GM19035 (cell line): ENCODE measurements at regions not wholly inside any gene's neighbourhood (a gene's known extent, or its start where the extent isn't known, plus 50 kb on each side); places are given as distances from the start of the nearest gene placed in this dataset.
"Not testable (repeated sequence)": the region's sequence is repeated elsewhere in the genome, so short reads cannot be mapped to it uniquely, and the experiment has no call there.

Experiments used
- ATAC-seq: cut with Tn5 transposase; IDR thresholded peaks from one replicate; pipeline ENCODE4 v1.9.1; 2021; ENCODE audit not compliant: unreplicated experiment

DNA sequence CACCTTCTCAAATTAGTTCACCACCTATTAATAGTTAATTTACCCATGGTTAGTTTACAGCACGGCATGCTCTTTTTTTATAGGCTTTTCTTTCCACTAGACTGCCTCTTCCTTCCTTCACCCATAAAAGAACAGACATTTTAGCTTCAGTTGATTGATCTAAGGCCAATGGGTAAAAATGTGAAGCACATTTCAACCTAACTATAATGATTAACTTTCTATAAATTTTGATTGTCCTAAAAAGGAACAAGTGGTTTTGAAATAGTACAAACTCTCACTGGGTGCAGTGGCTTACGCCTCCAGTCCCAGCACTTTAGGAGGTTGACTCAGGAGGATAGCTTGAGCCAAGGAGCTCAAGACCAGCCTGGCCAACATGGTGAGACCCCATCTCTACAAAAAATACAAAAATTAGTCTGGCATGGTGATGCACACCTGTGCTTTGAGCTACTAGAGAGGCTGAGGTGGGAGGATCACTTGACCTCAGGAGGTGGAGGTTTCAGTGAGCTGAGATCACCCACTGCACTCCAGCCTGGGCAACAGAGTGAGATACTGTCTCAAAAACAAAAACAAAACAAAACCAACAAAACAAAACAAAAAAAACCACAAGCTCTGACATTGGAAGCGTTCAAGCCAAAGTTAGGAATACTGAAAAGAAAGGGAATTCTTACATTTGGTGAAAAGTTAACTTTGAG is 89.9 kb upstream of the FAT1 start:
- no peak for ATAC-seq

DNA sequence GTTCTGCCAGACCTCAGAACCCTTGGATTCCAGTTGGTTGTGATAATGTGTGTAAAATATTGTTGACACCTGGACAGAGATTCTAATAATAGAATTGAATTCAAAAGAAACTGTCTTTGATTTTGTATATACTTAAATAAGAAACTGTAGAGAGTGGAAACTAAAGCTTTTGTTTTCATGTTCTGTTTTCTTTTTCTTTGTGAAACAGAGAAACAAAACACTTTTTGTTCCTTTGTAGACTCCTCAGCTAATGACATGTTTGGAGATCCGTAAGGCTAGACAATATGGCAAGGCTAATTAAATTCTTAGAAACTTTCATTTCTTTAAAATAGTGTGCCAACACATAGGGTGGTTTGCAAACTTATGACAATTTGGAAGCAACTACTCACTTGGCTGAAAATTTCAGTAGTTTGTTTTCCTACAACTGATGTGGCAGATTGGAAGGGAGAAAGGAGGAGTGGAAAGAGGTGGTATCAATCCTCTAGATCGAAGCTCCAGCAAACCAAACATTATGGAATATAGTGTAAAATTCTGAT is 90.9 kb upstream of the FAT1 start:
- no peak for ATAC-seq

DNA sequence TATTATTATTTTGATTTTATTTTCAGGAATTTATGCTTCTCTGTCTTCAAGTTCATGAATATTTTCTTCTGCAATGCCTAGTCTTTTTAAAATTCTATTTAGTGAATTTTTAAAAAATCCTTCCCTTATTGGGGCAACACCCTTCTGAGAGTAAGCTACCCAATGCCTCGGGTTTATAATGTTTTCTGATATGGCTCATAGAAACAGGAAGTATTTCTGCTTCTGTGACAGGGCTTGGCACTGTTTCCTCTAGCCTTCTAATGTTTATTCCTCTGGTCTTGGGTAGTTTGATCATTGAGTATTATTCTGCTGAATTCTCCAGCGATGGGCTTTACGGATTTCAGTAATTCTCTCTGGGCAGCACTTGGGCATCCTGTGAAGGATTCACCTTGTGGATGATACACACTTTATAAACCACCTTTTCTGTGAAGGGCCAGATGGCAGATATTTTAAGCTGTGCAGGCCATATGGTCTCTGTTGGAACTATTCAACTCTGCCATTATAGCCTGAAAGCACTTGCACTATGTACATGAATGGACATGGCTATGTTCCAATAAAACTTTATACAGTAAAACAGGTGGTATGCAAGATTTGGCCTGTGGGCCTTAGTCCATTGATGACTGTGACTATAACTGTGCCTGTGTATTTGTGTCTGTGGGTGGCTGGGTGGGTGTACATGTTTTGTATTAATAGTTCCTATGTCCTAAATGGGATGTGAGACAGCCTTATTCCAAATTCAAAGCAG is 95.9 kb upstream of the FAT1 start:
- ATAC-seq, result no peak

DNA sequence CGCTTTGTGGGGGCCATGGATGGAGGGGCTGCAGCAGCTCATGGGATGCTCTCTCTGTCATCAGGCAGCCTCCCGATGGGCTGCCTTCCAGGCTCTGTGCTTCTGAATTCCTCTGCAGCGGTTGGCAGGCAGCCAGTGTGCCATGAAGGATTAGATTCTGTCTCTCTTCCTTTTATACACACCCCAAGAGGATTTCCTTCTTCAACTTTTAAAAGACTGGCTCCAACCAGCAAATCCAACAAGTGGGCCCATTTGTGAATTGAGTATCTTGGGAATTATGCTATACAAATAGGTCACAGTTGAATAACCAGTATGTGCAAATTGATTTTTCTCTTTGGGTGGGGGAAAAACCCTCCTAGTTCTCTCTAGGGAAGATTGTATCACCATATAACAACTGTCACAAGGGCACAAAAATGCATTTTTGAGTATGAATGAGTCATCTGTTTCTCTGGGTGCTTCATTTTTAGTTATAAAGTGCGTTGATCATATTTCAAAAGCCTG is 96.8 kb upstream of the FAT1 start:
- ATAC-seq, result no peak

DNA sequence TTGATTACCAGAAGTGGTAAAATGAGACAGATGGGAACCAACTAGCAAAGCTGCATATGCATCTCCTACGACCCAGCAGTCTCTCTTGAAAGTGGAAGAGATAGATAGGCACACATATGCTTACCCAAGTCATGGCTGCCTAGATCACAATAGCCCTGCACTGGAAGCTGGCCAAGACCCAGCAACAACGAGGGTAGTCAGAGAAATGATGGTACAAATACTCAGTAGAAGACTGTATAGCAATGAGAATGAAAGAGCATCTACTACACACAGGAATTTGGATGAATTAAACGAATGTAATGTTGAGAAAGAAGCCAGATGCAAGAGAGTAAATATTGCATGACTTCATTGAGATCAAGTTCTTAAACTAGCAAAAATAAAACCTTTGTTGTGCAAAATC is 100.3 kb upstream of the FAT1 start:
- ATAC-seq, result no peak

DNA sequence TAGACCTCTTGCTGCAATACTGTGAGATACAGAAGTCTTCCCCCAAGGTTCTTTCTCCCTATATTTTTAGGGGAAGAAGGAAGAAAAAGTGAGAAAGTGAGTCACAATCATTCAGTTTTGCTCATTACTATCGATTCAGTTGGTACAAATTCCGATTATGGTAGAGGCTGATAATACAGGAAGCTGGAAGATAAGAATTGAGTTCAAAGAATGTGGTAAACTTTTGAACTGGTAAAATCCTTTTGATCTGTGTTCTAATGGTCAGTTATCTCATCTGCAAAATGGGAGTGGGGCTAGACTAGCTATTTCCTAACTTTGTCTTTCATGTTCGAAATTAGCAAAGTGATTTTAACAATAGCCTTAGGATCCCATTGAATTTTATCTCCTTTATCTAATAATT is 101.4 kb upstream of the FAT1 start:
- ATAC-seq, result no peak

DNA sequence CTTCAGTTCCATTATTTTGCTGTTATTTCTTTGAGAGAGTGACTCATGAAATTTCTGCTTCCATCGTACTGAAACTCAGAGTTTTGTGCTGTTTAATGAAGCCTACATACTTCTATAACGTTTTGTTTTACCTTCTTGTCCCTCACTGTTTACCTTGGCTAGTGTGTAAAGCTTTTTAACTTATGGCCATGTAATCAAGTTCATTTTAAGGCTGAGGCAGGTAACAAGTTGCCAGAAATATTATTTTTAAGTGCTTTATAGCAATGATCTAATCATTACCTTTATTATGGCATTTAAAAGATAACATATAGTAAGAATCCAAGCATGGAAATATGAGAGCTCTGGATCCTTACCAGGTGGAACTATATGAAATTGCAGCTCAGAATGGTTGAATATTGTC is 102.3 kb upstream of the FAT1 start:
- ATAC-seq, result no peak

DNA sequence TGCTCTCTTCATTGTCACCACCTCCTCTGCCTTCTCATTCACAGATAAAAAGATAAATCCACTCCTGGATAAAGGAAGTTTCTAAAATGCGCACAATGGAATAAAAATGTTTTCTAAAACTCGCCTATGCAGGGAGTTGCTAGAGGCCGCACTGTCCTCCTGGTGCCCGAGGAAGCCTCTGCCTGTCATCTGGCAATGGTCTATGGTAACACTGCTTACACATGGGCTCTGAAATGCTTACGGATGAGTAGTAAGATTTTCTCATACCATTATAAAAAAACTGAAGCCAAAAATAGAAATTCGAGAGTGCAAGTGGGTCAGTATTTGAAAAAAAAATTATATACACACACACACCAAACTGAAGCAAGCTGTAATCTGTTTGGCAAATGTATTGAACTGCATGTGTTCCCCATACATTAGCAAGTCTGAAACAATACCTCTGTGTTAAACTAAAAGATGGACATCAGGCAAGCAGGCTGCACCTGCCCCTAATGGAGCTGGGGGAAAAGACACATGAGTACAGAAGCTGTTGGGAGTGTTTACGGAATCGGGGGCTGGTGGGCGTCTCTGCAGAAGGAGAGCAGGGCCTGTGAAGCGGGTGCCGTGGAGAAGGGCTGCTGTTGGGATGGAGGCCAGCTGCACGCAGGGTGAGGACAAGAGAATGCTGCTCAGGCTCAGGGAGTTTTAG is 103.3 kb upstream of the FAT1 start:
- no peak for ATAC-seq

DNA sequence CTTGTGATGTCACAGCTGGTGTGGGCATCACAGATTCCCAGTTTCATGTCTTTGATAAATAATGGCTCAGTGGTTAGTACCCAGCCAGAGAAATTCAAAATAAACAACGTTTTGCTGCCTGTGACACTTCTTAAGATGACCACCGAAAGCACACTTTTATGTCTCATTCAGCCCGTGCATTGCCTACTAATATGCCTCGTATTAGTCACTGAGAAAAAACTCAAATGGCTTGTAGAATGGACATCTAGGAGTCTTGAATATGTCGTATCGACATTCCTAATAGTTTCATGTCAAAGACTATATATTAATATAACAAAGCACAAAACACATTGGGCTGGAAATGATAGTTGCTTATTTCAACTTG is 103.9 kb upstream of the FAT1 start:
- ATAC-seq, result no peak

DNA sequence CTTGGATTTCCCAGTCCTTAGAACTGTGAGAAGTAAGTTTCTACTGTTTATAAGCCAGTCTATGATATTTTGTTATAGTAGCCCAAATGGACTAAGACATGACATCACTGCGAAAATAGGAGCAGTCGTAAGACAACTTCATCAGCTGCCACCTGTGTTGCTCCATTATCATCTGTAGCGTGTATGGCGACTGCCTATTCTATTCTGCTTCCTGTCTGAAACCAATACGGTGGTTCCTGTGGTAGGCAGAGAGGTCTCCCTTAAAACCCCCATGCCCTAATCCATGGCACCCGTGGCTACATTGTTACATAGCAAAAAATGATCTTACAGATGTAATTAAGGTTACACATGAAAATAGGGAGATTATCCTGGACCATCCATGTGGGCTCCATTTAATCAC is 105.4 kb upstream of the FAT1 start:
- ATAC-seq, result no peak

DNA sequence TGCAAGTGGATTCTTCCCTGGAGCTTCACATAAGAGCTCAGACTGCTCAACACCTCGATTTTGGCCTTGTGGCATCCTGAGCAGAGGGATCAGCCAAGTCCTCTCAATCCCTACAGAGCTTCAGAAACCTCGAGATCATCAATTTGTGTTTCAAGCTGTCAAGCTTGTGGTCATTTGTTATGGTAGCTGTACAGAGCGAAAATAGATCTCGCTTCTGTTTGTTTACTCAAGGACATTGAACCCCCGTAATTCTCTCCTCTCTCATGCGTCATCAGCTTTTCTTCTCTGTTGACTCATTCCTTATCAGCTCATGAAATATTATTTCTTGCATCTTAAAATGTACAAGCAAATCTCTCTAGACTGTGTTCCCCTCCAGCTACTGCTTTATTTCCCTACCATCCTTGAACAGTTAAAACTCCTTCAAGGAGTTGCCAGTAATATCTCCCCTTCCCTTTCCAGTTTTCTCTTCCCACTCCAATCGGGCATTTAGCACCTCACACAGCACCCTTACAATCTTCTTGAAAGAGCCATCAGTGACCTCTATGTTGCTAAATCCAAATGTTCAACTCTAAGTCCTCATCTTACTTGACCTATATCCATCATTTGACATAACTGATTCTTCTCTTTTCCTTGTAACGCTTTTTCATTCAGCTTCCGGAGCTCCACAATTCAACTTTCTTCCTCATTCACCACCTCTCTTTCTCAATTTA is 106.2 kb upstream of the FAT1 start:
- ATAC-seq, result no peak

DNA sequence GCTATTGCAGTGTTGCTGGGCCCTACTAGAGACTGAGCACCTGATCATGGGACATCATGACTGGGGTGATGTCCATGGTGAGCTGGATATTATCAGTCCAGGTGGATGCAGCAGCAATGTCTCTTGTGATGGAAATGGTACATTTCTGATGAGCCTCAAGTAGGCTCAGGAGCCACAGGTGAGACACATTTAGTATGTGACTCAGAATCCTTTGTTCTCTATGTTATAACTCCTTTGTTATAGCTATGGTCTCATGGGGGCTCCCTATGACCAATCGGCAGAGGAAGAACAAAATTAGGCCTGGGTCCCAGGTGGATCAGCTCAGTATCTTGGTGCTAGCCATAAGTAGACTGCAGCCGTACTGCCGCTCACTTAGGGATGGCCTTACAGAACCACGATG is 107.9 kb upstream of the FAT1 start:
- no peak for ATAC-seq

DNA sequence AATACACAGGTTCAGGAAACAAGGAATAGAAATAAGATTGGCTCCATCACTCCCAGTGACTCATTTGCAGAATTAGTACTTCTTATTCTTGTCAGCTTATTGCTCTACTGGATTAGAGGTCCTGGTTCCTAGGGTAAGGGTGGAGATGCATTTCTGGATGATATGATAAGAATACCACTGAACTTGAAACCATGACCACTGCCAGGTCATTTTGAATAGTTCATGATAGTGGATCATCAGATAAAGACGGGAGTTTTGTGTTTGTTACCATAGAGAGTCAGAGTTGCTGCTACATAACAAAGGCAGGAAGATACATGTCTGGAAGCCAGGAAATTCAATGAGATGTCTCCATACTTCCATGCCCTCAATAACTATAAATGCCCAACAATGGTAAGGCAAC is 109.2 kb upstream of the FAT1 start:
- ATAC-seq, result no peak

DNA sequence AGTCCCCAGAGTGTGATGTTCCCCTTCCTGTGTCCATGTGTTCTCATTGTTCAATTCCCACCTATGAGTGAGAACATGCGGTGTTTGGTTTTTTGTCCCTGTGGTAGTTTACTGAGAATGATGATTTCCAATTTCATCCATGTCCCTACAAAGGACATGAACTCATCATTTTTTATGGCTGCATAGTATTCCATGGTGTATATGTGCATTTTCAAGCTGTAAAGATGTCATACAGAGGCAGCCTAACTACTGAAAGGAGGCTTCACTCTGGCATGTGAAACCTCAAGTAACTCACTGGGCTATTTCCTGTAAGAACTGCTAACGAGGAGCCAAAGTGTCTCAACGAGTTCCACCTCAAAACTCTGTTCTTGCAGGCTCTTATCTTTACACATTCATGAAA is 113.8 kb upstream of the FAT1 start:
- not testable (repeated sequence) for ATAC-seq

DNA sequence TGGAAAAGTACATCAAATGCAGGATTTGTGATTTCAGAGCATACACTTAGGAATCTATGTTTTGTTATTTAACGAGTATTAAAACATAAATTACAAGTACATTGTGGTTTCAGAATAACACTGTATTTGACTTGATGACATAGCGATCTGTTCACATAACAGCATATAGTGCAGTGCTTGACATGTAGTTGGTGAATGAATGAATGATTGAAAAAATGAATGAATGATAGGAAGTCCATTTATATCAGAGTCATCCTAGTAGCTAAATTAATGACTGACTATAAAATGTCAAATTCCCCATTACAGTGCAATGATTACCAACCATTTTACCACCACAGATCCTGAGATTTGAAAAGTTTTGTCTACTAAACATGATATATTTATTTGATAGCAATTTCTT is 114.6 kb upstream of the FAT1 start:
- no peak for ATAC-seq

DNA sequence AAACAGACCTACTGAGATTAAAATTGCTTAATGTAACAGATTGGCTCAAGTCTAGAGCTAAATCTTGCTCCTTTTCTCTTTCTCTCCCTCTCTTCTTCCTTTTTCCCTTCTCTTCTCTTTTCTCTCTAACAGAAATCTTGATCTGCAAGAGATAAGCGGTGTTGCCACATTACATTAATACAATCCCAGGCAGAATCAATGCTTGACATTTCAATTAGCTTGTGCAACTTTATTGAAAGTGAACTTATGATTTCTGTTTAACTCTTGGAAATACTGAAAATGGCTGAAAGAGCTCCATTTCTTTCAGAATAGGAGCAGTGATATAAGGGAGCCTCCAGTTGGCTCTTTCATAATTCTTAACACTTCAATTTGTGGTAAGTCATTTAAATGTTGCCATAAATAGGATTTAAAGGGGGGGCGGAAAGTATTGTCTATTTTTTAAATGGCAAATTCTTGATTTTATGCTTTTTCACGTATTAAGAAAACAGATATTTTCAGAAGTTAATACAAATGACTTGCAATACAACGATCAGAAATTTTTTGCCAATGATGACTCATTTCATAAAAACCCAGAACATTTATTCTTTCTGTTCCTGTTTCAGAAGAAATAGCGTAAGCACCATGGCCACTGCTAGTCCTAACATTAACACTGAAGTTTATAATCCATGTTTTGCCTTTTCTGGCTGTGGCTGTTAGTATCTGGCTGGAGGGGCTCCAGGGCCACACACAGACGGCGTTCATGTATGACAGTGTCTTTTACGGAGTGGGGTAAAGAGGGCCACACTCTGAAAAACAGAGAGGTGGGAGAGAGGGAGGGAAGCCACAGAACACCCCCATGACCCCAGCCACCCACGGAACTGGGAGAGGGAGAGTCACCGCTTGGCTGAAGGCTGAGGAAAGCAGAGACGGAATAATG is 115.7 kb upstream of the FAT1 start:
- peak; percentile 67 for ATAC-seq

DNA sequence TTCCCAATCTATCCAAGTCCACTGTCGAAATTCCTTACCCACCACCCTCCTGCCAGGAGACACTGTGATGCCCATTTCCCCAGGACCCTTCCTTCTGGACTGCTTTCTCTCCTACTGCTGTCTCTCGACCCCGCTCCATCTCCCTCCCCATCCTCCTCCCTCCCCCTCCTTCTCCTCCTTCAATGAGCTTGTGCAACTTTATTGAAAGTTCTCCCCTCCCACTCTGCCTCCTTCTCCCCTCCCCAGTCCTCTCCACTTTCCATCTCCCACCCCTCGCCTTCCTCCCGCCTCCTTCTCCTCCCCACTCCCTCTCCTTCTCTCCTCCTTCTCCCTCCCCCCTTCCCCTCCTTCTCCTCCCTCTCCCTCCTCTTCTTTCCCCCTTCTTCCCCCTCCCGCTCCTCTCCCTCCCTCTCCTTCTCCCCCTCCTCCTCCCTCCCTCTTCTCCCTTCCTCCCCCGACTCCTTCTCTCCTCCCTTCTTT is 116.6 kb upstream of the FAT1 start:
- ATAC-seq, result no peak

DNA sequence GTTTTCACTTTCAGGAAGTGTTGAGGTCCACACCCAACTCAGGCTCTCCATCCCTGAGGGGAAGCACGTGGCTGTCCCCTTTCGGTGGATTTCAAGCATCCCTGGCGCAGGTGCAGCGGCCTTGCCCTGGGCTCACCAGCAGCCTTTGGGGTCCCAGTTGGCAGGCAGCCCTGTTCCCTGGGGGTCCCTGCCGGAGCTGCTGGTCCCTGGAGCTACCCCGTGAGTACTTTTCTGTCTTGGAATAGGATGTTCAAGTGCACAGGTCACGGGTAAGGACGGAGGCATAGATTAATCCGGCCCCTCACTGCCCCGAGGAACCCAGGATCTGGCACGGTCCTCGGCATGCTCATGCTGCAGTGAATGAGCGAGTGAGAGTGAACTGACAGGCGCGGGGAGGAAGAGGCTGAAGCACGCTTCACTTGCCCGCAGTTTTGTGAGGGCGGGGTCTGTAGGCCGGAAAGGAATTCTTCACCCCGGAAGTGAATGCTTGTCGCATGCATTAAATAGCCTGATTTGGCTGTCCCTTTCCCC is 117.2 kb upstream of the FAT1 start:
- no peak for ATAC-seq

DNA sequence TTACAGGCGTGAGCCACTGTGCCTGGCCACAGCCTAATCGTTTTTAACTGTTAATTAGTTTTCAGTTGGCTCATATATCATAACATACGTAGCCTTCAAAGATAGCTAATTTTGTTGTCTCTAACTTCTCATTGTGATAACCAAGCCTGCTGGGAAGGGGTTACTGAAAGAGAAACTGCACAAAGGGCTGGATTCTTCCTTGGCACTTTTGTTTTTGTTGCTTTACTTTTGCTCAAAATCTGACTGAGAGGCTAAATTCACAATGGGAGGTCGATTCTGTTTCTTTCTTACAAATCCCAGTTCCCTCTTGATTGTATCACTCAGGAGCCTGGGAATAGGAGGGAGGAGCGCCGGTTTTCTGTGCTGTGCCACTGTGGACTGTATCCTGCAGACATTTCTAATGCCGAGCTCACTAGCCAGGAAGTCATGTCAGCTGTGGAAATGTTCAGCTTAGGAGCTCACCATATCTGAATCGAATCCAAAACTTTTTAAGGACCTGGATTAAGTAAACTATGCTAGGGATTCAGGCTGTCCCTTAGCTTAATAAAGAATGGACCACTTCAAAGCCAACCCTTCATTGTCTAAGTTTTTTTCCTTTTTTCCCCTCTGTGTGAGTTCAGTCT is 120.5 kb upstream of the FAT1 start:
- ATAC-seq, result no peak
